Panc1 (cell line): ENCODE measurements at regions not wholly inside any gene's neighbourhood (a gene's known extent, or its start where the extent isn't known, plus 50 kb on each side); places are given as distances from the start of the nearest gene placed in this dataset.

Source experiments
- ATAC-seq: fragments of 200-7000 bp; cut with Tn5 transposase; 2 replicates; pipeline ENCODE4 v1.9.1; 2020; ENCODE audit warnings: mild to moderate bottlenecking, moderate library complexity
- BruUV-seq: library from RNA; stranded (reverse); fragments of 400-500 nt; replicated peaks from 2 replicates; lab custom pipeline; 2021; lab: Mats Ljungman, UMichigan
- CTCF ChIA-PET: fragments of 300-600 bp; sonication (Branson Sonifier 250); formaldehyde crosslinking; loops from one replicate; lab custom pipeline; 2022; ENCODE audit warnings: antibody characterized with exemption; lab: Charles Lee
- POLR2A ChIA-PET: fragments of 300-600 bp; sonication (Branson Sonifier 250); formaldehyde crosslinking; loops from one replicate; lab custom pipeline; 2022; ENCODE audit warnings: antibody characterized with exemption; lab: Charles Lee
- DNase-seq: peaks from one replicate; pipeline ENCODE4 v3.0.0-alpha.2; 2010; ENCODE audit warnings: low read depth, low spot score
- H3K27ac ChIP-seq: 2 replicates; pipeline ENCODE4 v1.5.1; 2011; ENCODE audit warnings: mild to moderate bottlenecking, low read length, inconsistent platforms
- H3K27me3 ChIP-seq: fragments of 200-500 bp; sonication (Bioruptor generic); 2 replicates; pipeline ENCODE4 v1.6.0; 2014; ENCODE audit warnings: low read length, inconsistent platforms; ENCODE audit not compliant: control insufficient read depth, insufficient read depth
- H3K36me3 ChIP-seq: fragments of 200-500 bp; sonication (Bioruptor generic); 2 replicates; pipeline ENCODE4 v1.5.1; 2014; ENCODE audit warnings: inconsistent platforms, mild to moderate bottlenecking, low read length, moderate library complexity; ENCODE audit not compliant: control insufficient read depth, insufficient read depth
- H3K4me1 ChIP-seq: 2 replicates; pipeline ENCODE4 v1.5.1; 2011; ENCODE audit warnings: inconsistent platforms, mild to moderate bottlenecking, low read length, moderate library complexity; ENCODE audit not compliant: control insufficient read depth, insufficient read depth
- H3K4me3 ChIP-seq, 2 experiments: 2 replicates each; pipeline ENCODE4 v1.5.1; 2011 to 2012; ENCODE audit warnings: low read depth in 2 of 2, low read length in 2 of 2, mild to moderate bottlenecking in 2 of 2, inconsistent platforms in 1 of 2, moderate library complexity in 1 of 2
- H3K9me3 ChIP-seq: fragments of 200-500 bp; sonication (Bioruptor generic); 2 replicates; pipeline ENCODE4 v1.5.1; 2014; ENCODE audit warnings: low read depth, mild to moderate bottlenecking, inconsistent platforms, low read length, moderate library complexity; ENCODE audit not compliant: control insufficient read depth, insufficient read depth
- POLR2AphosphoS5 ChIP-seq: IDR thresholded peaks from 2 replicates; pipeline ENCODE4 v1.6.1; 2012; ENCODE audit warnings: mild to moderate bottlenecking, low read depth, low read length, moderate library complexity
- REST ChIP-seq, 2 experiments: IDR thresholded peaks; 2 replicates each; pipeline ENCODE4 v1.6.1; 2011 to 2012; ENCODE audit warnings: low read depth in 2 of 2, control low read depth in 1 of 2, low read length in 1 of 2, mild to moderate bottlenecking in 1 of 2, moderate library complexity in 1 of 2; ENCODE audit not compliant: insufficient read depth in 1 of 2
- SIN3A ChIP-seq: IDR thresholded peaks from 2 replicates; pipeline ENCODE4 v1.6.1; 2012; ENCODE audit warnings: low read depth, mild to moderate bottlenecking, low read length, moderate library complexity, borderline replicate concordance; ENCODE audit not compliant: insufficient read depth
- TCF7L2 ChIP-seq: IDR thresholded peaks from 2 replicates; pipeline ENCODE4 v1.6.1; 2011; ENCODE audit warnings: mild to moderate bottlenecking, low read depth, low read length, inconsistent platforms
- in situ Hi-C: cut with HindIII; loops from 2 replicates; pipeline ENCODE4 v1.10.0; 2016; ENCODE audit warnings: low sequenced_read_pairs, low pct_unique_long_range_greater_than_20kb
- intact Hi-C: fragments of 100-400 bp; cut with micrococcal nuclease; formaldehyde crosslinking; loops from one replicate; pipeline ENCODE4 v1.10.0; 2022; ENCODE audit not compliant: unreplicated experiment
- TF ChIP-seq, protein P1 (sequence below): fragments of 450-650 bp; IDR thresholded peaks from 2 replicates; pipeline ENCODE4 v1.5.1; 2017; ENCODE audit warnings: mild to moderate bottlenecking

GRCh38 chr11:22049276-22049675 lies 143.6 kb upstream of the ANO5 start:
- CTCF ChIA-PET: no interaction called here
- Histone ChIP-seq H3K27me3 (no peaks in the 10 kb centered on the region), H3K9me3 (no peaks in the 10 kb centered on the region), H3K27ac (no peak overlapping the region), H3K4me3 (no peak overlapping the region), H3K4me1 (no peaks in the 10 kb centered on the region), H3K36me3 (no peaks in the 10 kb centered on the region)
- in situ Hi-C loops (no loop called here), intact Hi-C loops (no loop called here)
- TF ChIP-seq, protein P1, sequence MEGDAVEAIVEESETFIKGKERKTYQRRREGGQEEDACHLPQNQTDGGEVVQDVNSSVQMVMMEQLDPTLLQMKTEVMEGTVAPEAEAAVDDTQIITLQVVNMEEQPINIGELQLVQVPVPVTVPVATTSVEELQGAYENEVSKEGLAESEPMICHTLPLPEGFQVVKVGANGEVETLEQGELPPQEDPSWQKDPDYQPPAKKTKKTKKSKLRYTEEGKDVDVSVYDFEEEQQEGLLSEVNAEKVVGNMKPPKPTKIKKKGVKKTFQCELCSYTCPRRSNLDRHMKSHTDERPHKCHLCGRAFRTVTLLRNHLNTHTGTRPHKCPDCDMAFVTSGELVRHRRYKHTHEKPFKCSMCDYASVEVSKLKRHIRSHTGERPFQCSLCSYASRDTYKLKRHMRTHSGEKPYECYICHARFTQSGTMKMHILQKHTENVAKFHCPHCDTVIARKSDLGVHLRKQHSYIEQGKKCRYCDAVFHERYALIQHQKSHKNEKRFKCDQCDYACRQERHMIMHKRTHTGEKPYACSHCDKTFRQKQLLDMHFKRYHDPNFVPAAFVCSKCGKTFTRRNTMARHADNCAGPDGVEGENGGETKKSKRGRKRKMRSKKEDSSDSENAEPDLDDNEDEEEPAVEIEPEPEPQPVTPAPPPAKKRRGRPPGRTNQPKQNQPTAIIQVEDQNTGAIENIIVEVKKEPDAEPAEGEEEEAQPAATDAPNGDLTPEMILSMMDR: no peak
- TF ChIP-seq REST (IDR thresholded peaks at IDR 0.05; ENCODE audit: insufficient read depth in 1 of 2, low read depth in 2 of 2, low read length in 1 of 2) (no peak), TCF7L2 (no peak), SIN3A (no peak), POLR2AphosphoS5 (no peak)
- ATAC-seq (no peak), DNase-seq (no peak)
- POLR2A ChIA-PET: interaction anchor here (0.6 kb wide), 1 partner anchor 396 kb away, joined by 3 read pairs; no protein-coding TSS in a partner anchor
- no TSS peak for BruUV-seq

- Histone ChIP-seq H3K27me3 (no peaks in the 10 kb centered on the region), H3K27ac (no peak overlapping the region), H3K4me1 (no peaks in the 10 kb centered on the region), H3K4me3 (no peak overlapping the region), H3K36me3 (no peaks in the 10 kb centered on the region), H3K9me3 (no peaks in the 10 kb centered on the region)
- ChIA-PET CTCF (no interaction called here), POLR2A (no interaction called here)
- ATAC-seq (no peak), DNase-seq (no peak)
- no peak for TF ChIP-seq POLR2AphosphoS5
- no peak for TF ChIP-seq SIN3A
- no peak for TF ChIP-seq TCF7L2
- no peak for TF ChIP-seq REST (IDR thresholded peaks at IDR 0.05; ENCODE audit: insufficient read depth in 1 of 2, low read depth in 2 of 2, low read length in 1 of 2)
- TF ChIP-seq, protein P1: no peak
- intact Hi-C loops (no loop called here), in situ Hi-C loops (no loop called here)
- no TSS peak for BruUV-seq
Measured at GRCh38 chr11:22065472-22065871, 127.4 kb upstream of the ANO5 start.
